GM12878 (cell line): ENCODE measurements at regions not wholly inside any gene's neighbourhood (a gene's known extent, or its start where the extent isn't known, plus 50 kb on each side); places are given as distances from the start of the nearest gene placed in this dataset.

ENCODE experiments used
- ATAC-seq: fragments of 200-7000 bp; cut with Tn5 transposase; 3 replicates; pipeline ENCODE4 v1.9.1; 2020; ENCODE audit warnings: mild to moderate bottlenecking, moderate library complexity
- BruUV-seq: library from RNA; stranded (reverse); fragments of 400-500 nt; replicated peaks from 2 replicates; lab custom pipeline; 2021; lab: Mats Ljungman, UMichigan
- CTCF ChIA-PET: fragments of 300-600 bp; sonication (Branson Sonifier 250); formaldehyde crosslinking; extraction: SDS; loops from one replicate; lab custom pipeline; 2021; ENCODE audit warnings: inconsistent platforms; lab: Yijun Ruan, JAX
- POLR2A ChIA-PET: fragments of 350-600 bp; formaldehyde crosslinking; extraction: SDS; loops from one replicate; lab custom pipeline; 2021; ENCODE audit warnings: inconsistent platforms; lab: Charles Lee
- RAD21 ChIA-PET: fragments of 300-600 bp; sonication (Branson Sonifier 250); formaldehyde crosslinking; loops from one replicate; lab custom pipeline; 2023; ENCODE audit warnings: antibody characterized with exemption; ENCODE audit not compliant: unreplicated experiment; lab: Charles Lee
- SMC1A ChIA-PET: fragments of 300-600 bp; sonication (Branson Sonifier 250); formaldehyde crosslinking; loops from one replicate; lab custom pipeline; 2023; ENCODE audit not compliant: unreplicated experiment, uncharacterized antibody; lab: Charles Lee
- DNase-seq: peaks from one replicate; pipeline ENCODE4 v3.0.0-alpha.2; 2011; ENCODE audit warnings: low read depth, low spot score
- FAIRE-seq: peaks from 3 replicates; lab custom pipeline; 2011; peaks lifted over from hg19 to GRCh38; lab: Jason Lieb, UNC
- H2AFZ ChIP-seq: 2 replicates; pipeline ENCODE4 v1.6.0; 2011; ENCODE audit warnings: low read depth, low read length, control low read depth; ENCODE audit not compliant: control insufficient read depth
- H3K27ac ChIP-seq: 2 replicates; pipeline ENCODE4 v1.5.1; 2011; ENCODE audit warnings: control low read depth; ENCODE audit not compliant: control insufficient read depth, insufficient read depth
- H3K27me3 ChIP-seq, 2 experiments: replicated peaks in 1 of 2; 2 replicates each; pipeline versions ENCODE4 v1.6.0 to v1.6.1; 2011; ENCODE audit warnings: low read length in 1 of 2; ENCODE audit not compliant: control insufficient read depth in 2 of 2, insufficient read depth in 2 of 2
- H3K36me3 ChIP-seq, 2 experiments: 2 replicates each; pipeline ENCODE4 v1.5.1; 2011; ENCODE audit warnings: low read length in 1 of 2; ENCODE audit not compliant: control insufficient read depth in 2 of 2, insufficient read depth in 2 of 2
- H3K4me1 ChIP-seq: 2 replicates; pipeline ENCODE4 v1.6.1; 2011; ENCODE audit warnings: mild to moderate bottlenecking, low read length, moderate library complexity, mixed read lengths; ENCODE audit not compliant: control insufficient read depth, insufficient read depth
- H3K4me2 ChIP-seq: 2 replicates; pipeline ENCODE4 v1.6.0; 2011; ENCODE audit warnings: control low read depth; ENCODE audit not compliant: control insufficient read depth, insufficient read depth
- H3K4me3 ChIP-seq: fragments of 200-600 bp; sonication (generic); 2 replicates; pipeline ENCODE4 v1.5.1; 2016
- H3K79me2 ChIP-seq: 2 replicates; pipeline ENCODE4 v1.6.0; 2011; ENCODE audit warnings: low read length; ENCODE audit not compliant: control insufficient read depth, insufficient read depth
- H3K9ac ChIP-seq: 2 replicates; pipeline ENCODE4 v1.8.0; 2011; ENCODE audit warnings: low read length, control low read depth, mixed read lengths; ENCODE audit not compliant: control insufficient read depth, insufficient read depth
- H3K9me3 ChIP-seq: replicated peaks from 3 replicates; pipeline ENCODE4 v1.5.1; 2011; ENCODE audit warnings: mild to moderate bottlenecking, low read length; ENCODE audit not compliant: control insufficient read depth, insufficient read depth
- H4K20me1 ChIP-seq: 2 replicates; pipeline ENCODE4 v1.6.0; 2011; ENCODE audit not compliant: control insufficient read depth, insufficient read depth
- CTCF ChIP-seq, 3 experiments: IDR thresholded peaks in 2 of 3; conservative IDR thresholded peaks in 1 of 3; 2 replicates each; pipeline ENCODE4 v1.5.1; 2011; ENCODE audit warnings: low read depth in 3 of 3, low read length in 3 of 3, mild to moderate bottlenecking in 3 of 3, control low read depth in 2 of 3, moderate library complexity in 2 of 3, inconsistent platforms in 1 of 3, mixed read lengths in 1 of 3; ENCODE audit not compliant: control insufficient read depth in 2 of 3, insufficient read depth in 1 of 3; ENCODE audit errors: extremely low read depth in 1 of 3
- EP300 ChIP-seq, 2 experiments: fragments of 150-350 bp in 1 of 2; IDR thresholded peaks; 2 replicates each; pipeline ENCODE4 v1.6.1; 2011 to 2012; ENCODE audit warnings: low read depth in 2 of 2, low read length in 2 of 2, borderline replicate concordance in 1 of 2, improper control_type of control experiment in 1 of 2, inconsistent platforms in 1 of 2; ENCODE audit not compliant: control insufficient read depth in 1 of 2
- ETV6 ChIP-seq, 2 experiments: fragments of 450-650 bp in 1 of 2; IDR thresholded peaks in 1 of 2; conservative IDR thresholded peaks in 1 of 2; 2 replicates each; pipeline ENCODE4 v1.6.1; 2014; ENCODE audit warnings: antibody characterized with exemption in 1 of 2, borderline replicate concordance in 1 of 2, low read depth in 1 of 2, mild to moderate bottlenecking in 1 of 2, moderate library complexity in 1 of 2
- FOS ChIP-seq: IDR thresholded peaks from 3 replicates; pipeline ENCODE4 v1.6.1; 2011; ENCODE audit warnings: borderline replicate concordance; ENCODE audit not compliant: insufficient read length; ENCODE audit errors: extremely low read depth
- IRF3 ChIP-seq: fragments of 450-650 bp; IDR thresholded peaks from 2 replicates; pipeline ENCODE4 v1.6.1; 2014; ENCODE audit warnings: mild to moderate bottlenecking
- PAX5 ChIP-seq: IDR thresholded peaks from 2 replicates; pipeline ENCODE4 v1.6.1; 2011; ENCODE audit warnings: low read depth, low read length, borderline replicate concordance
- POLR2AphosphoS5 ChIP-seq: IDR thresholded peaks from 2 replicates; pipeline ENCODE4 v1.6.1; 2011; ENCODE audit warnings: mild to moderate bottlenecking, low read length, inconsistent platforms
- RAD21 ChIP-seq: IDR thresholded peaks from 2 replicates; pipeline ENCODE4 v1.6.1; 2011; ENCODE audit warnings: mild to moderate bottlenecking, low read depth, low read length, moderate library complexity; ENCODE audit not compliant: insufficient read depth
- SP1 ChIP-seq: IDR thresholded peaks from one replicate; pipeline ENCODE4 v1.6.1; 2011; ENCODE audit warnings: low read depth, low read length
- TBL1XR1 ChIP-seq: IDR thresholded peaks from 2 replicates; pipeline ENCODE4 v1.6.1; 2012; ENCODE audit warnings: low read depth, low read length, improper control_type of control experiment
- ZBED1 ChIP-seq: IDR thresholded peaks from 2 replicates; pipeline ENCODE4 v1.6.1; 2016; ENCODE audit warnings: borderline replicate concordance
- WGBS: methylation state at CpG from one replicate; pipeline ENCODE4 v1.1.6; 2016; ENCODE audit warnings: low lambda C conversion rate; ENCODE audit not compliant: insufficient replicate concordance, insufficient coverage; ENCODE audit errors: missing lambda C conversion rate; 5-methylcytosine and 5-hydroxymethylcytosine counted together
- in situ Hi-C: fragments of 300-500 bp; cut with MboI; formaldehyde crosslinking; loops from 9 replicates; pipeline ENCODE4 v1.14.3; 2018; ENCODE audit warnings: mixed read lengths
- intact Hi-C: fragments of 100-400 bp; cut with micrococcal nuclease; formaldehyde crosslinking; loops from one replicate; pipeline ENCODE4 v1.14.2; 2022; ENCODE audit not compliant: unreplicated experiment
- TF ChIP-seq, protein P1 (sequence below): fragments of 450-650 bp; IDR thresholded peaks from 2 replicates; pipeline ENCODE4 v1.6.1; 2017; ENCODE audit warnings: borderline replicate concordance

- no peaks in the 10 kb centered on the region for H3K36me3 ChIP-seq
- no peaks in the 10 kb centered on the region for H3K79me2 ChIP-seq
- POLR2A ChIA-PET, result no interaction called here
- CTCF ChIA-PET, result no interaction called here
- BruUV-seq, result no TSS peak
- H3K27ac ChIP-seq, result no peak overlapping the region
- no peak overlapping the region for H3K4me3 ChIP-seq
- 50% methylated on average over 9 of the region's 9 CpGs for WGBS
- no peaks in the 10 kb centered on the region for H3K9me3 ChIP-seq
- H3K4me1 ChIP-seq, result no peaks in the 10 kb centered on the region
- no peak overlapping the region for H3K4me2 ChIP-seq
- no peak for FAIRE-seq
- intact Hi-C loops (no loop called here), in situ Hi-C loops (no loop called here)
- H3K9ac ChIP-seq, result no peak overlapping the region
- no peaks in the 10 kb centered on the region for H4K20me1 ChIP-seq
- SMC1A ChIA-PET, result no interaction called here
- no peak overlapping the region for H2AFZ ChIP-seq
- ATAC-seq, result no peak
- no peak for DNase-seq
- no peaks in the 10 kb centered on the region; a peak in 1 of 4 replicates for H3K27me3 ChIP-seq
- RAD21 ChIA-PET, result no interaction called here
- TF ChIP-seq RAD21 (no peak), POLR2AphosphoS5 (no peak)
Measured at GRCh38 chr5:171663311-171664085, 122.1 kb upstream of the SMIM23 start.

DNA sequence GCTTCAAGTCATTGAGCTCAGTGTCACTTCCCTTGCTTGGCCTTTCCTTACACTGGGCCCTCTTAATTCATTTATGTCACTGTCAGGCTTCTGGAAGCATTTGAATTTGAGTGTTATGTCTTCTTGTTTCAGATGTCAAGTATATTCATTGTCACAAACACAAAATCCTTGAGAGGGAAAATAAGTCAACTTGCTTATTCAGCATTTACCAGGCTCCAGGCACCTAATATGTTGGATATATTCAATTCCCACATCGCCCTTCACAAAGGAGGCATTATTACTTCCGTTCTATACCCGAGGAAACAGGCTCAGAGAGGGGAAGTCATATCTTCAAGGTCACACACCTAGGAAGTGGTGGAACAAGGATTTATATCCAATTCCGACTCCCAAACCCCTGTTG, 121.1 kb upstream of the SMIM23 start:
- FAIRE-seq (no peak), ATAC-seq (no peak), DNase-seq (no peak)
- H3K4me1 ChIP-seq, result no peaks in the 10 kb centered on the region
- no TSS peak for BruUV-seq
- H3K27ac ChIP-seq, result no peak overlapping the region
- in situ Hi-C loops (no loop called here), intact Hi-C loops (no loop called here)
- CTCF ChIA-PET, result no interaction called here
- H2AFZ ChIP-seq, result no peak overlapping the region
- no peak overlapping the region for H3K9ac ChIP-seq
- H3K4me3 ChIP-seq, result no peak overlapping the region
- POLR2A ChIA-PET, result no interaction called here
- H3K27me3 ChIP-seq, result no peaks in the 10 kb centered on the region; a peak in 1 of 4 replicates
- H3K79me2 ChIP-seq, result no peaks in the 10 kb centered on the region
- WGBS, result 34% methylated on average over 4 of the region's 4 CpGs
- RAD21 ChIA-PET, result no interaction called here
- SMC1A ChIA-PET, result no interaction called here
- no peak overlapping the region for H3K4me2 ChIP-seq
- H4K20me1 ChIP-seq, result no peaks in the 10 kb centered on the region
- no peaks in the 10 kb centered on the region for H3K9me3 ChIP-seq
- no peaks in the 10 kb centered on the region for H3K36me3 ChIP-seq
- TF ChIP-seq ETV6 (conservative IDR thresholded peaks at IDR 0.05 in 1 of 2, IDR thresholded peaks at IDR 0.05 in 1 of 2; ENCODE audit: borderline replicate concordance in 1 of 2, low read depth in 1 of 2) (no peak), FOS (no peak), EP300 (IDR thresholded peaks at IDR 0.05; ENCODE audit: borderline replicate concordance in 1 of 2, control insufficient read depth in 1 of 2, low read depth in 2 of 2, low read length in 2 of 2) (no peak), ZBED1 (no peak), TBL1XR1 (no peak), CTCF (IDR thresholded peaks at IDR 0.05 in 2 of 3, conservative IDR thresholded peaks at IDR 0.05 in 1 of 3; ENCODE audit: control insufficient read depth in 2 of 3, extremely low read depth in 1 of 3, insufficient read depth in 1 of 3, low read depth in 3 of 3, low read length in 3 of 3) (no peak), IRF3 (no peak), SP1 (no peak), PAX5 (no peak)
- TF ChIP-seq, protein P1, sequence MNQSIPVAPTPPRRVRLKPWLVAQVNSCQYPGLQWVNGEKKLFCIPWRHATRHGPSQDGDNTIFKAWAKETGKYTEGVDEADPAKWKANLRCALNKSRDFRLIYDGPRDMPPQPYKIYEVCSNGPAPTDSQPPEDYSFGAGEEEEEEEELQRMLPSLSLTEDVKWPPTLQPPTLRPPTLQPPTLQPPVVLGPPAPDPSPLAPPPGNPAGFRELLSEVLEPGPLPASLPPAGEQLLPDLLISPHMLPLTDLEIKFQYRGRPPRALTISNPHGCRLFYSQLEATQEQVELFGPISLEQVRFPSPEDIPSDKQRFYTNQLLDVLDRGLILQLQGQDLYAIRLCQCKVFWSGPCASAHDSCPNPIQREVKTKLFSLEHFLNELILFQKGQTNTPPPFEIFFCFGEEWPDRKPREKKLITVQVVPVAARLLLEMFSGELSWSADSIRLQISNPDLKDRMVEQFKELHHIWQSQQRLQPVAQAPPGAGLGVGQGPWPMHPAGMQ, result no peak
